GM21367 (cell line): ENCODE measurements at regions not wholly inside any gene's neighbourhood (a gene's known extent, or its start where the extent isn't known, plus 50 kb on each side); places are given as distances from the start of the nearest gene placed in this dataset.

Experiments
- ATAC-seq: cut with Tn5 transposase; IDR thresholded peaks from one replicate; pipeline ENCODE4 v1.9.1; 2021; ENCODE audit not compliant: unreplicated experiment

GRCh38 chr3:5270666-5271371, 83.3 kb downstream of the EDEM1 start:
- ATAC-seq, result no peak

- ATAC-seq, result no peak
These were observed 83.8 kb downstream of the EDEM1 start for GRCh38 chr3:5271372-5271683.

GRCh38 chr3:5272387-5272786, 84.9 kb downstream of the EDEM1 start:
- ATAC-seq, result no peak

DNA sequence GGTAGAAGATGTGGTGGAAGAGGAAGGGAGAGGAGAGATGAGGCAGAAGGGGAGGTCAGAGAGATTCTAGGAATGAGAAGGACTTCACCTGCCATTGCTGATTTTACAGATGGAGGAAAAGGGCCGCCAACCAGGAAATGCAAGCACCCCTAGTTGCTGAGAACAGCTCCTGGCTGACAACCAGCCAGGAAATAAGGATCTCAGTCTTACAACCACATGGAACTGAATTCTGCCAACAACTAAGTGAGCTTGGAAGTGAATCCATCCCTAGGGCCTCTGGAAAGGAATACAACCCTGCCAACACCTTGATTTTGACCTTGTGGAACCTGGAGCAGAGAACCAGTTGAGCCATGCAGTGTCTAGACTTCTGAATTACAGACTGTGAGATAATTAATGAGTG, 86.6 kb downstream of the EDEM1 start:
- ATAC-seq, result no peak

GRCh38 chr3:5275529-5275928, 88.0 kb downstream of the EDEM1 start:
- ATAC-seq, result no peak

DNA sequence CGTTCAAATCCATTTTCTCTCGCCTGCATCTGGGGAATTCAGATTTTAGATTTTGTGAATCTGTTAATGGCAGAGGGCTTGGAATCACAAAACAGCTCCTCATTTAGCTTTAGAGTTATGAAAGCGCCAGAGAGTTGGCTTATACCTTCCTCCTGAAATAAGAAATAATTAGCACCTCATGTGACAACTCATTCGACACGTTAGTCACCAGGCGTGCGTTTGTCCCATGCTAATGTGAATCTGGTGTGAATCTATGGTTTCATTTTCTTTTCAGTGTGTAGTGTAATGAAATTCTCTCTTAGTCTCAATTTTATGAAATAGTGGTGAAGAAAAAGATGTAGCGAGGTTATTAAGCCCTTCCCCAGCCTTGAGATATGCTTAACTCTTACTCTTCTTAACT, 89.4 kb downstream of the EDEM1 start:
- no peak for ATAC-seq

- no peak for ATAC-seq
These were observed 90.2 kb downstream of the EDEM1 start for GRCh38 chr3:5277612-5278236.

DNA sequence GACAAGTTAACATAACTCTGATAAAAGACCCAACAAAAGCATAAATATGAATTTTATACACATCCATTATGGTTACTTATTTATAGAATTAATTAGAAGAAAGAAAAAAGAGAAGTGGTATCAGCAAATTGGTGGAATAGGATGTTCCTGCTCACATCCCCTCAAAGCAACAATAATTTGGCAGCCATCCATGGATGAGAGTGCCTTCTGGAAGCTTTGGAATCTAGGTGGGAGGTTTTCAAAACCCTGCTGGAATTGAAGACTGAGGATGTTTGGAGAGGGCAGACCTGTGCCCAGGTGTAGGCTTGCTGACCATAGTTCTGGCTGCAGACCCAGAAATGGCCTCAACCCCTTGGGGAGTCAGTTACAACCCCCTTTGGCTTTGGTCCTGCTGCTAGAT, 91.2 kb downstream of the EDEM1 start:
- no peak for ATAC-seq

- ATAC-seq, result no peak
These were observed 95.2 kb downstream of the EDEM1 start for GRCh38 chr3:5282703-5283102.

- no peak for ATAC-seq
These were observed 97.9 kb downstream of the EDEM1 start for GRCh38 chr3:5285439-5285838.

- ATAC-seq, result no peak
These were observed 103.4 kb downstream of the EDEM1 start for GRCh38 chr3:5290915-5291314.

GRCh38 chr3:5292512-5292911, 105.0 kb downstream of the EDEM1 start:
- no peak for ATAC-seq

DNA sequence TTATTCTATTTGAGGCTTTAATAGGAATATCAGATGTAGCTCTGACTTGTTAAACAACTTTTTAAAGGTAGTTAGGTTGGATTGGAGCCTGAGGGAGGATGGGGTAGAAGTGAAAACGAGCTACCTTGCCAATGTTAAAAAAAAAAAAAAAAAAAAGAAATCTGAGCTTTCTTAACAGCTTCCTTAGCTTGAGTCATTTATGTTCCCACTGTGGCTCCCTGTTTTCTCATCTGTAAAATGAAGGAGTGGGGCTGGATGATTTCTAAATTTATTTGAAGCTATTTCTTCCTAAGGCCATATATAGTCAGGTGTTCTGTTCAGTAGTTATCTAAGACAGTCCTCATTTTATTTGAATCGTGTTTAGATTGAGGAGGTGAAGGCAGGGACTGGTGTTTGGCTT, 105.7 kb downstream of the EDEM1 start:
- no peak for ATAC-seq

GRCh38 chr3:5294356-5294755, 106.8 kb downstream of the EDEM1 start:
- ATAC-seq, result no peak

DNA sequence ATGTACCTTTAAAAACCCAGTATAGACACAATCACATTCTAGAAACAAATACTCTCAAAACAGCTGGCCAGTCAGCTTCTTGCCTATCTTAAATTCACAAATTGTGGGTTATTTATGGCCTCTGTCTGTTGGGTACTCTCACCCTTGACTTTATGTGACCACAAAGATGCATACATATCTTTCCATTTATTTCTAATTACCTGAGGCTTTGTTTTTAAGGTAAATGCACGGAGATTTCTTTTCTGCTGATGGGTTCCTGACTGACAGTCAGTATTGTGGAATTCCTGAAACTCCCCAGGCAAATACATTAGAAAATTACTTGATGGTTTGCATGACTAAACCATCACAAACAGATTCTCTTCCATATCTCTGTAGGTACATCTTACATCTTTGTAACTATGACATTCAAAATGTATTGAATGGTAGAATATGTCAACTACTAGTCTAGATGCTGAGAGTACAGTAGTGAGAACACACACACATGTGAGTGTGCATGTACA, 107.7 kb downstream of the EDEM1 start:
- ATAC-seq, result no peak

GRCh38 chr3:5296362-5296761, 108.9 kb downstream of the EDEM1 start:
- no peak for ATAC-seq

GRCh38 chr3:5297895-5298294, 110.4 kb downstream of the EDEM1 start:
- no peak for ATAC-seq

- ATAC-seq, result peak; percentile 99
These were observed 110.9 kb downstream of the EDEM1 start for GRCh38 chr3:5298453-5298852.

DNA sequence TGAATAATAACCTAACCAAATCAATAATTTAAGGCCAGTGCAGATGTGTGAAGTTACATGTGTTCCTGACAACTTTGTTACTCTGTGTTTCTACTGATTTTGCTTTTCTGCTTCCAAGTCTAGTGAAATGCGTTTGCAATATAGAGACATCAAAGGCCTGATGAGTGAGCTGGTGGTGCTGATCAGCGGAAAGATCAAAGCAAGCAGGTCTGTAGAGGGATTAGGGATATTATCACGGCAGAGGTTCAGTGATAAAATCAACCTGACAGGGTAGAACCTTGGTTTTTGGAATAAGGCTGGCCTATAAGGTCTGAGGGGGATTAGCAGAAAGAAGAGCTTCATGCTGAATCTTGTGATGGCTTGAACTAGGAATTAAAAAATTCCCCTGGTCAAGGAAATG, 111.7 kb downstream of the EDEM1 start:
- ATAC-seq, result no peak

- no peak for ATAC-seq
These were observed 113.1 kb downstream of the EDEM1 start for GRCh38 chr3:5300638-5301037.

DNA sequence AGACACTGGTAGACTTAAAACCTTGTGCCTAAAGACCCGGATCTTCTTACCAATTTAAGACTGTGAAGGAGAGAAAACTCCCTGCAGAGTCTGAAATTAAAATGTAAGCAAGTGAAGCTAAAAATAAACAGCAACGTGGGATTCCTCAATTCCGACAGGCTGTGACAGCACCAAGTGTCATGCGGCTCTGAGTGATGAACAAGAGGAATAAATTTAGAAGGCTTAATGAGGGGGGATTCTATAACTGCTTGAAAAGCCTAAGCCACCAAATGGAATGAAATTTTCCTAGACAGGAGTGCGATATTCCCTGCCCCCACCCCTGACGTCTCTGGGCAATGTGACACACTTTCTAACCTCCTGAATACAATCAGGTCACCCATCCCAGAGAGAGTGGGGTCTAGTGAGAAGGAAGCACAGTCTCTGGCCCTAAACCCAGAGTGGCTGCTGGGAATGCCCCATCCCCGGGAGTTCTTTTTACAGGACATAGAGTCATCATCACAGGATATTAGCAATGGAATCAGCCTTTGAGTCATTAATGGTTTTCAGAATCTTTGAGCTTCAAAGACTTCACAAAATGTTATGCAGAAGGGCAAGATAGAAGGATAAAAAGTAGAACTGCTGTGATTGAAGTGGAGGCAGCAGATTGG, 114.3 kb downstream of the EDEM1 start:
- ATAC-seq, result no peak

- no peak for ATAC-seq
These were observed 115.2 kb downstream of the EDEM1 start for GRCh38 chr3:5302661-5303060.
